ENCODE measurements at regions not wholly inside any gene's neighbourhood (a gene's known extent, or its start where the extent isn't known, plus 50 kb on each side); places are given as distances from the start of the nearest gene placed in this dataset.
A peak's percentile ranks its signal among the peaks of the same experiment; 100 is the strongest.

- POLR2A ChIA-PET = no interaction called here
- DNase-seq (ENCODE audit: extremely low spot score) = no peak
- CTCF ChIA-PET = interaction anchor here (1.1 to 1.2 kb wide), 2 partner anchors 10 to 11 kb away, joined by 3 read pairs; no protein-coding TSS in a partner anchor
- no peak for TF ChIP-seq CTCF (IDR thresholded peaks at IDR 0.05; ENCODE audit: control extremely low read depth, extremely low read depth, low read depth, missing control alignments)
Observed at GRCh38 chrX:69232945-69233344, 67.7 kb upstream of the PJA1 start.

DNA sequence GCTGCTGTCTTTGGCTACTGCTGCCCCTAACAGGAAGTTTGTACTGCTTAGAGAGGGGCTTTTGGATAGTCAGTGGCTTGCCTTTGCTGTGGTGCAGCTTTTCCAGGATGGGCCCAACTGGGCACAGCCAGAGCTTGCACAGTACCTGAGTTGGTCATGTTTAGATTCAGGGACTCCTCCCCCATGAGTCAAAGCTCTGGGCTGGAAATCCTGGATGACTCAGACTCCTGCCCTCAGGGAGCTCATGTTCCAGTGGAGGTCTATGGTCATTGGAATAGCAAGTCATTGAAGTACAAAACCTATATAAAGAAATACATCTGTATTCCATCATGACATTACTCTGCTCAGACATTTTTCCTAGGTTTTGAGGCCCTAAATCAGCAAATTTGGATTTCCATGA is 66.7 kb upstream of the PJA1 start:
- CTCF ChIA-PET = interaction anchor here (1.3 to 1.4 kb wide), 2 partner anchors 10 to 15 kb away, joined by 3 to 7 read pairs; no protein-coding TSS in a partner anchor
- no peak for TF ChIP-seq CTCF (IDR thresholded peaks at IDR 0.05; ENCODE audit: control extremely low read depth, extremely low read depth, low read depth, missing control alignments)
- POLR2A ChIA-PET = no interaction called here
- DNase-seq (ENCODE audit: extremely low spot score) = no peak

GRCh38 chrX:69229436-69229835 is 64.2 kb upstream of the PJA1 start:
- CTCF ChIA-PET = no interaction called here
- DNase-seq (ENCODE audit: extremely low spot score) = no peak
- TF ChIP-seq CTCF (IDR thresholded peaks at IDR 0.05; ENCODE audit: control extremely low read depth, extremely low read depth, low read depth, missing control alignments) = no peak
- POLR2A ChIA-PET = no interaction called here

GRCh38 chrX:69228732-69229131 is 63.5 kb upstream of the PJA1 start:
- POLR2A ChIA-PET = no interaction called here
- CTCF ChIA-PET = no interaction called here

GRCh38 chrX:69226459-69227158 is 61.4 kb upstream of the PJA1 start:
- DNase-seq (ENCODE audit: extremely low spot score) = no peak
- POLR2A ChIA-PET = no interaction called here
- CTCF ChIA-PET = no interaction called here
- no peak for TF ChIP-seq CTCF (IDR thresholded peaks at IDR 0.05; ENCODE audit: control extremely low read depth, extremely low read depth, low read depth, missing control alignments)

More at GRCh38 chrX:69228732-69229131, 63.5 kb upstream of the PJA1 start:
- TF ChIP-seq CTCF (IDR thresholded peaks at IDR 0.05; ENCODE audit: control extremely low read depth, extremely low read depth, low read depth, missing control alignments) = no peak
- DNase-seq (ENCODE audit: extremely low spot score) = no peak

- POLR2A ChIA-PET = no interaction called here
- TF ChIP-seq CTCF (IDR thresholded peaks at IDR 0.05; ENCODE audit: control extremely low read depth, extremely low read depth, low read depth, missing control alignments) = peak; percentile 61
- peak; percentile 73 for DNase-seq (ENCODE audit: extremely low spot score)
- CTCF ChIA-PET = interaction anchor here (0.6 to 6.5 kb wide), 27 partner anchors 9 to 491 kb away, joined by 3 to 53 read pairs (median 4); partner anchors contain the start of gene EFNB1
Observed at GRCh38 chrX:69222103-69223090, 57.1 kb upstream of the PJA1 start.
